ENCODE measurements at regions not wholly inside any gene's neighbourhood (a gene's known extent, or its start where the extent isn't known, plus 50 kb on each side); places are given as distances from the start of the nearest gene placed in this dataset.
"Not testable (repeated sequence)": the region's sequence is repeated elsewhere in the genome, so short reads cannot be mapped to it uniquely, and the experiment has no call there.

DNA sequence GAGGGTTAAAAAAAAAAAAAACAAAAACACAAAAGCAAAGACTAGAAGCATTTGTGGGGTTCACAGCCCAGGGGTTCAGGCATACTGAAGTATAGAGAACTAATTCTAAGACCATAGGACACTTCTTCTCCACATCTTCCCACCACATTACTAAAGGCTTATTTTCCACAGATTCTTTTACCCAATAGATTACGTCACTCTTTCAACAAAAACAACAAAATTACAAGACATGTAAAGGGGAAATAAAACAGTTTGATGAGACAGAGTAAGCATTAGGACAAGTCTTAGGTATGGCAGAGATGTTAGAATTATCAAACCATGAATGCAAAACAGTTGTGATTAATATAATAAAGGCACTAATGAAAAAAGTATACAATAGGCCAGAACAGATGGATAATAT, 2013.7 kb downstream of the MRPL39 start:
- TF ChIP-seq, protein P1, sequence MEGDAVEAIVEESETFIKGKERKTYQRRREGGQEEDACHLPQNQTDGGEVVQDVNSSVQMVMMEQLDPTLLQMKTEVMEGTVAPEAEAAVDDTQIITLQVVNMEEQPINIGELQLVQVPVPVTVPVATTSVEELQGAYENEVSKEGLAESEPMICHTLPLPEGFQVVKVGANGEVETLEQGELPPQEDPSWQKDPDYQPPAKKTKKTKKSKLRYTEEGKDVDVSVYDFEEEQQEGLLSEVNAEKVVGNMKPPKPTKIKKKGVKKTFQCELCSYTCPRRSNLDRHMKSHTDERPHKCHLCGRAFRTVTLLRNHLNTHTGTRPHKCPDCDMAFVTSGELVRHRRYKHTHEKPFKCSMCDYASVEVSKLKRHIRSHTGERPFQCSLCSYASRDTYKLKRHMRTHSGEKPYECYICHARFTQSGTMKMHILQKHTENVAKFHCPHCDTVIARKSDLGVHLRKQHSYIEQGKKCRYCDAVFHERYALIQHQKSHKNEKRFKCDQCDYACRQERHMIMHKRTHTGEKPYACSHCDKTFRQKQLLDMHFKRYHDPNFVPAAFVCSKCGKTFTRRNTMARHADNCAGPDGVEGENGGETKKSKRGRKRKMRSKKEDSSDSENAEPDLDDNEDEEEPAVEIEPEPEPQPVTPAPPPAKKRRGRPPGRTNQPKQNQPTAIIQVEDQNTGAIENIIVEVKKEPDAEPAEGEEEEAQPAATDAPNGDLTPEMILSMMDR (IDR thresholded peaks at IDR 0.05; ENCODE audit: unreplicated experiment), result no peak
- H3K4me3 Mint-ChIP-seq (ENCODE audit: low read depth), result no peak overlapping the region
- no peaks in the 10 kb centered on the region for H3K27me3 Mint-ChIP-seq
- H3K4me1 Mint-ChIP-seq (ENCODE audit: low read depth), result no peaks in the 10 kb centered on the region
- DNase-seq (ENCODE audit: low spot score, unreplicated experiment), result no peak
- no peak overlapping the region for H3K27ac Mint-ChIP-seq
- H3K9me3 Mint-ChIP-seq (ENCODE audit: low read depth), result peaks cover 14% of the 10 kb centered on the region
- no peaks in the 10 kb centered on the region for H3K36me3 Mint-ChIP-seq (ENCODE audit: insufficient read depth)

DNA sequence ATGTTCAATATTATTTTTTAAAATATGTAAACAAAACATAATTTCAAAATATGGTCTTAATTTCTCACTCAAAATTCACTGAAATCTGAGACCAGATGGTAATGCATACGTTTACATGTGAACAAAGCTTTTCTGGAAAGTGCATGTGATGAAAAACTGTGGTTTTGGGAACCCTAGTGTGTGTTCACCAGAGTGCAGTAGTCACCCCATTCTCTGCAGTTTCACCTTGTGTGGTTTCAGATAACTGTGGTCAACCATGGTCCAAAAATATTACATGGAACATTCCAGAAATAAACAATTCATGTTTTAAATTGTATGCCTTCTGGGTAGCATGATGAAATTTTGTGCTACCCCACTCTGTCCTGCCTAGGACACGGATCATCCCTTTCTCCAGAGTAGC, 2021.9 kb downstream of the MRPL39 start:
- TF ChIP-seq, protein P1 (IDR thresholded peaks at IDR 0.05; ENCODE audit: unreplicated experiment), result no peak
- Mint-ChIP-seq H3K27ac (no peak overlapping the region), H3K36me3 (ENCODE audit: insufficient read depth) (no peaks in the 10 kb centered on the region), H3K9me3 (ENCODE audit: low read depth) (peaks cover 6% of the 10 kb centered on the region), H3K4me1 (ENCODE audit: low read depth) (no peaks in the 10 kb centered on the region), H3K27me3 (no peaks in the 10 kb centered on the region), H3K4me3 (ENCODE audit: low read depth) (no peak overlapping the region)
- no peak for DNase-seq (ENCODE audit: low spot score, unreplicated experiment)

DNA sequence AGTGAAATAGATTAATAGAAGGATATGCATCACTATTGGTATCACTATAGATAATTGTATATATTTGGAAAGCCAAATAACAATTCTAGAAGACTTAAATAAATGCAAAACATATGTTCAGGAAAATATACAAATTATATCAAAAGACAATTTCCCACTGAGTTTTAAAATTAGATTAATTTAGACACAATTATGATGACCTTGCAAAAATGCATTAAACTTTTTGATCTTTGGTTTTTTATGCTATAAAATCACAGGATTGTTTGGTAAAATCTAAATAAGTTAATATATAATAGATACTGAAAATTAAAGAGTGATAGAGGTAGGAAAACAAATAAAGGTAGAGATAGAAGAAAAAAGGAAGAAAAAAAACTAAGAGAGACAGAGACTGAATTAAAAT, 2027.7 kb downstream of the MRPL39 start:
- TF ChIP-seq, protein P1 (IDR thresholded peaks at IDR 0.05; ENCODE audit: unreplicated experiment), result no peak
- no peaks in the 10 kb centered on the region for H3K4me1 Mint-ChIP-seq (ENCODE audit: low read depth)
- no peak for DNase-seq (ENCODE audit: low spot score, unreplicated experiment)
- H3K27ac Mint-ChIP-seq, result no peak overlapping the region
- no peaks in the 10 kb centered on the region for H3K27me3 Mint-ChIP-seq
- H3K9me3 Mint-ChIP-seq (ENCODE audit: low read depth), result peaks cover 8% of the 10 kb centered on the region
- no peak overlapping the region for H3K4me3 Mint-ChIP-seq (ENCODE audit: low read depth)
- H3K36me3 Mint-ChIP-seq (ENCODE audit: insufficient read depth), result no peaks in the 10 kb centered on the region

- Mint-ChIP-seq H3K36me3 (ENCODE audit: insufficient read depth) (no peaks in the 10 kb centered on the region), H3K4me1 (ENCODE audit: low read depth) (no peaks in the 10 kb centered on the region), H3K4me3 (ENCODE audit: low read depth) (no peak overlapping the region), H3K27ac (no peak overlapping the region), H3K27me3 (no peaks in the 10 kb centered on the region), H3K9me3 (ENCODE audit: low read depth) (peaks cover 9% of the 10 kb centered on the region)
- TF ChIP-seq, protein P1 (IDR thresholded peaks at IDR 0.05; ENCODE audit: unreplicated experiment), result no peak
- DNase-seq (ENCODE audit: low spot score, unreplicated experiment), result no peak
Measured at GRCh38 chr21:23578027-23578426, 2029.3 kb downstream of the MRPL39 start.

- H3K27me3 Mint-ChIP-seq, result no peaks in the 10 kb centered on the region
- H3K4me1 Mint-ChIP-seq (ENCODE audit: low read depth), result no peaks in the 10 kb centered on the region
- TF ChIP-seq, protein P1 (IDR thresholded peaks at IDR 0.05; ENCODE audit: unreplicated experiment), result no peak
- H3K4me3 Mint-ChIP-seq (ENCODE audit: low read depth), result no peak overlapping the region
- peaks cover 10% of the 10 kb centered on the region for H3K9me3 Mint-ChIP-seq (ENCODE audit: low read depth)
- H3K36me3 Mint-ChIP-seq (ENCODE audit: insufficient read depth), result no peaks in the 10 kb centered on the region
- DNase-seq (ENCODE audit: low spot score, unreplicated experiment), result no peak
- H3K27ac Mint-ChIP-seq, result no peak overlapping the region
Measured at GRCh38 chr21:23574932-23575331, 2032.3 kb downstream of the MRPL39 start.

- H3K9me3 Mint-ChIP-seq (ENCODE audit: low read depth), result peaks cover 10% of the 10 kb centered on the region
- not testable (repeated sequence) for H3K4me1 Mint-ChIP-seq (ENCODE audit: low read depth); H3K27ac Mint-ChIP-seq; H3K4me3 Mint-ChIP-seq (ENCODE audit: low read depth); H3K27me3 Mint-ChIP-seq; DNase-seq (ENCODE audit: low spot score, unreplicated experiment); H3K36me3 Mint-ChIP-seq (ENCODE audit: insufficient read depth)
Measured at GRCh38 chr21:23548924-23549323, 2058.4 kb downstream of the MRPL39 start.
